Neuronal stem cell (in vitro differentiated cells): ENCODE measurements at regions not wholly inside any gene's neighbourhood (a gene's known extent, or its start where the extent isn't known, plus 50 kb on each side); places are given as distances from the start of the nearest gene placed in this dataset.

Experiments used
- DNase-seq: peaks from one replicate; pipeline ENCODE4 v3.0.0-alpha.2; 2013; ENCODE audit warnings: low spot score
- H2AFZ ChIP-seq: one replicate; pipeline ENCODE4 v1.6.1; 2013; ENCODE audit warnings: mild to moderate bottlenecking, low read length, inconsistent platforms
- H2AK5ac ChIP-seq: 2 replicates; pipeline ENCODE4 v1.6.1; 2013; ENCODE audit warnings: low read depth, mild to moderate bottlenecking, inconsistent platforms, low read length, moderate library complexity, mixed read lengths
- H2BK120ac ChIP-seq: 2 replicates; pipeline ENCODE4 v1.6.1; 2013; ENCODE audit warnings: low read depth, mild to moderate bottlenecking, inconsistent platforms, low read length, moderate library complexity, mixed read lengths
- H2BK12ac ChIP-seq: one replicate; pipeline ENCODE4 v1.6.1; 2013; ENCODE audit warnings: low read length, inconsistent platforms
- H2BK15ac ChIP-seq: 2 replicates; pipeline ENCODE4 v1.6.1; 2013; ENCODE audit warnings: mild to moderate bottlenecking, low read length, inconsistent platforms, mixed read lengths
- H2BK5ac ChIP-seq: one replicate; pipeline ENCODE4 v1.6.1; 2013; ENCODE audit warnings: inconsistent platforms, mild to moderate bottlenecking, low read length, moderate library complexity
- H3K14ac ChIP-seq: one replicate; pipeline ENCODE4 v1.6.1; 2013; ENCODE audit warnings: low read length, inconsistent platforms
- H3K18ac ChIP-seq: 2 replicates; pipeline ENCODE4 v1.6.1; 2013; ENCODE audit warnings: low read length, inconsistent platforms
- H3K23ac ChIP-seq: 2 replicates; pipeline ENCODE4 v1.6.1; 2013; ENCODE audit warnings: low read depth, mild to moderate bottlenecking, mixed read lengths, low read length, inconsistent platforms; ENCODE audit not compliant: poor library complexity
- H3K27ac ChIP-seq: replicated peaks from 3 replicates; pipeline ENCODE4 v1.5.1; 2013; ENCODE audit warnings: low read length, inconsistent platforms
- H3K27me3 ChIP-seq, 3 experiments: 2 replicates each; pipeline ENCODE4 v1.6.1; 2013; ENCODE audit warnings: low read length in 3 of 3, mild to moderate bottlenecking in 2 of 3, inconsistent platforms in 1 of 3, low read depth in 1 of 3, mixed read lengths in 1 of 3, moderate library complexity in 1 of 3; ENCODE audit not compliant: control insufficient read depth in 3 of 3, insufficient read depth in 3 of 3
- H3K36me3 ChIP-seq, 2 donors: replicated peaks in 1 of 2; 2 replicates each; pipeline ENCODE4 v1.6.1; 2013; ENCODE audit warnings: low read length in 2 of 2; ENCODE audit not compliant: control insufficient read depth in 2 of 2, insufficient read depth in 2 of 2
- H3K4ac ChIP-seq: 2 replicates; pipeline ENCODE4 v1.6.1; 2013; ENCODE audit warnings: inconsistent platforms, mild to moderate bottlenecking, low read length, moderate library complexity
- H3K4me1 ChIP-seq, 2 donors: 1 replicate in 1 of 2; 2 replicates in 1 of 2; pipeline ENCODE4 v1.6.1; 2013; ENCODE audit warnings: low read length in 2 of 2, low read depth in 1 of 2; ENCODE audit not compliant: control insufficient read depth in 2 of 2, insufficient read depth in 1 of 2
- H3K4me2 ChIP-seq: one replicate; pipeline ENCODE4 v1.6.1; 2013; ENCODE audit warnings: mild to moderate bottlenecking, low read length, inconsistent platforms; ENCODE audit not compliant: insufficient read depth, poor library complexity, severe bottlenecking
- H3K4me3 ChIP-seq, 2 donors: 2 replicates each; pipeline ENCODE4 v1.5.1; 2013; ENCODE audit warnings: low read length in 2 of 2, mild to moderate bottlenecking in 2 of 2, inconsistent platforms in 1 of 2, moderate library complexity in 1 of 2
- H3K79me1 ChIP-seq: one replicate; pipeline ENCODE4 v1.6.1; 2013; ENCODE audit warnings: low read depth, mild to moderate bottlenecking, inconsistent platforms, low read length, moderate library complexity
- H3K9ac ChIP-seq: one replicate; pipeline ENCODE4 v1.6.1; 2013; ENCODE audit warnings: mild to moderate bottlenecking, low read depth, low read length, inconsistent platforms; ENCODE audit not compliant: poor library complexity
- H3K9me3 ChIP-seq, 2 donors: replicated peaks in 1 of 2; 2 replicates each; pipeline versions ENCODE3 to v1.6.1; 2013; ENCODE audit warnings: low read length in 2 of 2, mild to moderate bottlenecking in 2 of 2, inconsistent platforms in 1 of 2, low read depth in 1 of 2, mixed read lengths in 1 of 2, moderate library complexity in 1 of 2; ENCODE audit not compliant: control insufficient read depth in 2 of 2, insufficient read depth in 1 of 2
- H4K8ac ChIP-seq: one replicate; pipeline ENCODE4 v1.6.1; 2013; ENCODE audit warnings: low read depth, mild to moderate bottlenecking, inconsistent platforms, low read length, moderate library complexity
- H4K91ac ChIP-seq: one replicate; pipeline ENCODE4 v1.6.1; 2013; ENCODE audit warnings: low read length, low read depth, mild to moderate bottlenecking, inconsistent platforms; ENCODE audit not compliant: poor library complexity
- WGBS, 2 donors: extraction: QIAGEN DNeasy Blood & Tissue Kit; methylation state at CpG; one replicate each; pipeline ENCODE4 v1.1.7; 2013; ENCODE audit warnings: missing lambda C conversion rate in 2 of 2, mixed read lengths in 1 of 2; ENCODE audit not compliant: insufficient read length in 2 of 2, insufficient replicate concordance in 1 of 2; ENCODE audit errors: extremely low coverage in 2 of 2; 5-methylcytosine and 5-hydroxymethylcytosine counted together

- H3K27ac ChIP-seq = no peak overlapping the region
- H3K9me3 ChIP-seq = peaks cover 0 to under 1% of the 10 kb centered on the region in 2 donors
- no peak overlapping the region for H2BK12ac ChIP-seq
- H3K79me1 ChIP-seq = no peaks in the 10 kb centered on the region
- H3K23ac ChIP-seq = no peak overlapping the region
- no peak overlapping the region for H3K4me3 ChIP-seq
- H2AFZ ChIP-seq = no peak overlapping the region
- no peaks in the 10 kb centered on the region for H3K27me3 ChIP-seq
- no peaks in the 10 kb centered on the region for H3K36me3 ChIP-seq
- no peak overlapping the region for H3K18ac ChIP-seq
- H3K4me2 ChIP-seq = no peak overlapping the region
- no CpG with 5 or more reads among the region's 4 CpGs for WGBS, 2 donors
- H2BK5ac ChIP-seq = no peak overlapping the region
- no peak overlapping the region for H2BK15ac ChIP-seq
- H3K14ac ChIP-seq = no peak overlapping the region
- H2AK5ac ChIP-seq = no peak overlapping the region
- no peak overlapping the region for H3K4ac ChIP-seq
- no peak overlapping the region for H2BK120ac ChIP-seq
- peaks cover 0 to under 1% of the 10 kb centered on the region in 2 donors for H3K4me1 ChIP-seq
- DNase-seq = no peak
- no peak overlapping the region for H4K8ac ChIP-seq
- no peak overlapping the region for H3K9ac ChIP-seq
- no peak overlapping the region for H4K91ac ChIP-seq
Measured at GRCh38 chr11:28932940-28933339, 824.8 kb downstream of the METTL15 start.

DNA sequence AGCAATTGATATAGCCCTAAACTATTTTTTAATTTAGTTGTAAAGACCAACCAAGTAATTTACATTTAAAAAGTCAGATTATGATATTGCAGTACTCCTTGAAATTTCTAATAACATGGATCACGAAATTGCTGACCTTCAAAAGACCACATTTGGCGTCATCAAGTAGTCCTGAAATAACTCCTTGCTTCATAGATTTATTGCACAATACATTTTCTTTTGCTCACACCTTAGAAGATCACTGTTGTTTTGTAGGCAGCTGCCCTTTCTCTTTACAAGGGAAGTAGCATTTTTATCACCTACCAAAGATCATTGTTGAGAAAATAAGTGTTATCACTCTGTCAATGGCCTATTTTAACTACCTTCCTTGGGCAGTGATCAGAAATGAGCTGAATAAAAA lies 815.8 kb downstream of the METTL15 start:
- H3K27ac ChIP-seq = no peak overlapping the region
- no peaks in the 10 kb centered on the region for H3K36me3 ChIP-seq
- H3K4me1 ChIP-seq = no peaks in the 10 kb centered on the region
- no peak overlapping the region for H2BK15ac ChIP-seq
- no peak overlapping the region for H2AK5ac ChIP-seq
- no peak overlapping the region for H2AFZ ChIP-seq
- no peak overlapping the region for H3K14ac ChIP-seq
- no peaks in the 10 kb centered on the region for H3K27me3 ChIP-seq
- H3K23ac ChIP-seq = no peak overlapping the region
- H3K9ac ChIP-seq = no peak overlapping the region
- H3K9me3 ChIP-seq = no peaks in the 10 kb centered on the region
- no peak overlapping the region for H2BK12ac ChIP-seq
- H3K4ac ChIP-seq = no peak overlapping the region
- H3K79me1 ChIP-seq = no peaks in the 10 kb centered on the region
- no peak overlapping the region for H4K91ac ChIP-seq
- H3K18ac ChIP-seq = no peak overlapping the region
- no peak overlapping the region for H2BK120ac ChIP-seq
- no peak overlapping the region for H3K4me3 ChIP-seq
- H3K4me2 ChIP-seq = no peak overlapping the region
- no peak for DNase-seq
- H2BK5ac ChIP-seq = no peak overlapping the region
- H4K8ac ChIP-seq = no peak overlapping the region
- no CpG with 5 or more reads among the region's 2 CpGs for WGBS, 2 donors

DNA sequence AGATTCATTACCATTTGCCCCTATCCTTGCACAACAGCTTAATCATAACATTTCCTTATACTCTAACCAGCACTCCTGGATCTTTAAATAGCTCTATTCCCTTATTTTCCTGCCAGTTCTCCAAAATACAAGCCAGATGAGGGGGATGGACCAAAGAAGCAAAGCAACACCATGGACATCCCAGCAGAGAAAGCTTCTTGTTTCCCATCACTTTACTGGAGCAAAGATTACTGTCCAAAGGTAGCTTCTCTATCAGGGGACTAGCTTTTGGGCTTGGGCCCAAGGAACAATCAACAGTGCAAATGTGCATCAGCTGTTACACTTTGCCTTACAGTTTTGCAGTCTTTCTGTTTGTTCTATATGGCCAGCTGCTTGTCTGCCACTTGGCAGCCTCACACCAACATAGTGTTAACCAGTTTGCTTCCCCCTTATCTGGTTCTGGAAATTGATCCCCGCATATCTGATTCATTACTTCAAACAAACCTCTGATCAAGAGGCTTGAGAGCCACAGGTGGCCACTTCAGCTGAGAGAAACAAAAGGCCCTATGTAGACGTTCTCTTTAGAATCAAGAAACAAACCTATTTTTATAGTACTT lies 814.3 kb downstream of the METTL15 start:
- H3K18ac ChIP-seq = no peak overlapping the region
- H3K4me1 ChIP-seq = no peaks in the 10 kb centered on the region
- no peak overlapping the region for H2BK15ac ChIP-seq
- no peak for DNase-seq
- no peak overlapping the region for H3K14ac ChIP-seq
- no peaks in the 10 kb centered on the region for H3K27me3 ChIP-seq
- no peaks in the 10 kb centered on the region for H3K9me3 ChIP-seq
- H4K8ac ChIP-seq = no peak overlapping the region
- WGBS, 2 donors = no CpG with 5 or more reads among the region's 2 CpGs
- H2BK120ac ChIP-seq = no peak overlapping the region
- no peak overlapping the region for H3K27ac ChIP-seq
- no peak overlapping the region for H3K23ac ChIP-seq
- no peaks in the 10 kb centered on the region for H3K79me1 ChIP-seq
- H3K9ac ChIP-seq = no peak overlapping the region
- no peak overlapping the region for H3K4me2 ChIP-seq
- H3K4ac ChIP-seq = no peak overlapping the region
- no peak overlapping the region for H2BK12ac ChIP-seq
- no peak overlapping the region for H2AK5ac ChIP-seq
- H3K4me3 ChIP-seq = no peak overlapping the region
- H2BK5ac ChIP-seq = no peak overlapping the region
- no peaks in the 10 kb centered on the region for H3K36me3 ChIP-seq
- no peak overlapping the region for H4K91ac ChIP-seq
- no peak overlapping the region for H2AFZ ChIP-seq

DNA sequence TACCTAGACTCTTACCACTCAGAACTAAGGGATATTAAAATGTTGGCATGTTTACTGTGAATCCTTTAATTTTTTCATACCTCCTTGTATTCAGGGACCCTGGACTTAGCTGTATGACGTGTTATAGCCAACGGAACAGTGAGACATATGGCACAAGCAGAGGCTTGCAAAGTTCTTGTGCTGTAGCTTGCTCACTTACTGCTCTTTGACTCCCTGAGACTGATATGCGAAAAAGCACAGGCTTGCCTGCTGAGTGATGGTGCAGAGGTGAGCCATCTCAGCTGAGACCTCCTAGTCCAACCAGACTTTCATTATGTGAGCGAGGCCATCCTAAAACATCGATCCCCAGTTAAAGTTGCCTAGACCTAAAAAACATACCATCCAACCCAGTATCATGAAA lies 811.0 kb downstream of the METTL15 start:
- Histone ChIP-seq H4K8ac (no peak overlapping the region), H3K9ac (no peak overlapping the region), H3K79me1 (no peaks in the 10 kb centered on the region), H3K4ac (no peak overlapping the region), H2BK15ac (no peak overlapping the region), H3K27me3 (no peaks in the 10 kb centered on the region), H2BK120ac (no peak overlapping the region), H3K23ac (no peak overlapping the region), H4K91ac (no peak overlapping the region), H2BK12ac (no peak overlapping the region), H3K4me1 (no peaks in the 10 kb centered on the region), H3K27ac (no peak overlapping the region), H3K4me3 (no peak overlapping the region), H2BK5ac (no peak overlapping the region), H3K36me3 (no peaks in the 10 kb centered on the region), H2AK5ac (no peak overlapping the region), H2AFZ (no peak overlapping the region), H3K9me3 (no peaks in the 10 kb centered on the region), H3K14ac (no peak overlapping the region), H3K18ac (no peak overlapping the region), H3K4me2 (no peak overlapping the region)
- no CpG with 5 or more reads among the region's 5 CpGs for WGBS, 2 donors
- DNase-seq = no peak
